GM12891 (cell line): ENCODE measurements at regions not wholly inside any gene's neighbourhood (a gene's known extent, or its start where the extent isn't known, plus 50 kb on each side); places are given as distances from the start of the nearest gene placed in this dataset.

Experiments
- DNase-seq: peaks from one replicate; pipeline ENCODE4 v3.0.0; 2011; ENCODE audit warnings: low spot score; ENCODE audit not compliant: insufficient read length
- FAIRE-seq: peaks from 2 replicates; lab custom pipeline; 2011; peaks lifted over from hg19 to GRCh38; lab: Jason Lieb, UNC
- PAX5 ChIP-seq: IDR thresholded peaks from 2 replicates; pipeline ENCODE4 v1.6.1; 2011; ENCODE audit warnings: low read length, moderate library complexity, mild to moderate bottlenecking; ENCODE audit not compliant: insufficient read depth, severe bottlenecking
- POLR2A ChIP-seq: IDR thresholded peaks from 2 replicates; pipeline ENCODE4 v1.6.1; 2011; ENCODE audit warnings: low read depth, low read length, control low read depth
- POLR2AphosphoS5 ChIP-seq: IDR thresholded peaks from 2 replicates; pipeline ENCODE4 v1.6.1; 2011; ENCODE audit warnings: low read depth, low read length, control low read depth
- POU2F2 ChIP-seq: IDR thresholded peaks from 2 replicates; pipeline ENCODE4 v1.6.1; 2011; ENCODE audit warnings: low read depth, mild to moderate bottlenecking, control low read depth, low read length, moderate library complexity
- SPI1 ChIP-seq: IDR thresholded peaks from 2 replicates; pipeline ENCODE4 v1.6.1; 2011; ENCODE audit warnings: low read depth, low read length, control low read depth
- TAF1 ChIP-seq: IDR thresholded peaks from 2 replicates; pipeline ENCODE4 v1.6.1; 2011; ENCODE audit warnings: low read depth, low read length, control low read depth

DNA sequence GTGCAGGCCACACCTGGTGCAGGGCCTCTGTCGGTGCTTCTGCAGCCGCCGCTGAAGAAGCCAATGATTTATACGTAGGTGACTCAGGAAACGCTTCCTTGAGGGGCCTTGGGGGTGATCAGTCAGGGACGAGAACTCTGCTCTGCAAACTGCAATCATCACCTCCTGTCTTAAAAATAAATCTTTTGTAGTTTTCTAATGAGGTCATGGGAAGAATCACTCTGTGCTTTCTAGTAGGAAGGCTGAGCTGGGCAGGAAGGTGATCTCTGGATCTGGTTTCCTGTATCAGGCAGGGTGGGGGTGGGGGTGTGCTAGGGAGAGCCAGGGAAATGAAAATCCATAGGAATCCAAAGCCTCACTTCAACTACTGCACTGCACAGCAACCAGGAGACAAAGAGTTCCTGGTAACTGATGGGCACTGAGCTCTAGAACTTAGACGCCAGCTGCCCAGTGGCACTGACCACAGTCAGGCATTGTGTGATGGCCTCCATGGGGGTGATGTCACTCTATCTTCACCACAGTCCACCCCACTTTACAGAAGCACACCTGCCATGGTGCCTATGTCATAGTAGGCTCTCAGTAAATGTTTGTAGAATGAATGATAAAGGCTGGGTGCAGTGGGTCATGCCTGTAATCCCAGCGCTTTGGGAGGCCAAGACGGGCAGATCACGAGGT, 292.4 kb upstream of the PWP1 start:
- DNase-seq, result no peak
- FAIRE-seq, result no peak
- TF ChIP-seq POLR2A (no peak), SPI1 (no peak), PAX5 (no peak)

DNA sequence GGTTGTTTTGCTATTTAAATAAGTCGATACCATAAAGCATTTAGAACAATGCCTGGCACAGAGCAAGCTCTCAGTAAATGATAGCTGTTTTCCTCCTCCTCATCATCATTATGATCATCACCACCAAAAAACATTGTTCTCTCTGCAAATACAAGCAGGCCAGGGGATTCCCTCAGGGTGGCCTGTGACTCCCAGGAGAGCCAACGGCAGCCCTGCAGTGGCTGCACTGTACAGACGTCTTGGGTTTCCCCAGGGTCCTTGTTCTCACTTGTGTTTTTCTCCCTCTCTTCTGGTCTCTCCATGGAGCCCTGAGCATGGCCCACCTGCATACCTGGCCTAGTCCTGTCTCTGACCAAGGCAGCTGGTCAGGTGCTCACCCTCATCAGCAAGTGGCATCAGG, 290.9 kb upstream of the PWP1 start:
- FAIRE-seq (no peak), DNase-seq (no peak)
- TF ChIP-seq PAX5 (no peak), POU2F2 (no peak), SPI1 (no peak)

DNA sequence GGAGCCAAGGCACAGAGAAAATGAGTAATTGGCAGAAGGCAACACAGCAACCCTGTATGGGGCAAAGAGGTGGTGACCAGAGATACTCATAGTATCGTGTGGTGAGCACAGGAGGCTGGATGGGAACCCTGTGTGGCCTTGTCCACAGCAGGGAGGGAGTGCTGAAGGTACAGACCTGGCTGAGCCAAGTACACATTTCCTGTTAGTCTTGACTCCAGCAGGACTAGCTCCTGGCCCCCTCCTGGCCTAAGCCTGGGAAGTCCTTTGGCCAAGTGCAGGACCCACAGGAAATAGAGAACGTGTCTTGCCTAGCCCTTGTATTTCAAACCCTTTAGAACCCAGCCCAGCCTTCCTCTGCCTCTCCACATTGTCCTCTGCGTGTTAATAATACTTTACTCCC, 289.8 kb upstream of the PWP1 start:
- DNase-seq, result no peak
- FAIRE-seq, result no peak
- TF ChIP-seq TAF1, result no peak
- TF ChIP-seq PAX5, result no peak
- TF ChIP-seq SPI1, result no peak
- no peak for TF ChIP-seq POLR2AphosphoS5
- no peak for TF ChIP-seq POLR2A
- no peak for TF ChIP-seq POU2F2

DNA sequence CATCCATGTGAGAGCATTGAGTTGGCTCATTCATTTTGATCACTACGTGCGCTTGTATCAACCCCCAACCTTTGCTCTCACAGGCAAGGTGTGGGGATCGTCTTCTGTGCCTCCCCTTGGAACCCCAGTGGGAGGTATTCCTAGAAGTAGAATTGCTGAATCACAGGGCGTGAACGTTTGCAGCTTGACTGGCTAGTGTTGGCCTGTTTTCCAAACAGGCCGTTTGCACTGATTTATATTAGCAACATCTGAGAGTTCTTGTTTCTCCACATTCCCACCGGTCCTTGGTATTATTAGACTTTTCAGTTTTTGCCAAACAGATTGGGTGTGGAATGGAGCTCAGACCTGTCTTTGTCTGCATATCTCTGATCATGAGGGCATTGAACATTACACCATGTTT, 288.6 kb upstream of the PWP1 start:
- no peak for DNase-seq
- no peak for TF ChIP-seq POLR2AphosphoS5
- no peak for TF ChIP-seq POU2F2
- no peak for TF ChIP-seq POLR2A
- no peak for TF ChIP-seq PAX5
- no peak for TF ChIP-seq TAF1
- no peak for TF ChIP-seq SPI1
- FAIRE-seq, result no peak

DNA sequence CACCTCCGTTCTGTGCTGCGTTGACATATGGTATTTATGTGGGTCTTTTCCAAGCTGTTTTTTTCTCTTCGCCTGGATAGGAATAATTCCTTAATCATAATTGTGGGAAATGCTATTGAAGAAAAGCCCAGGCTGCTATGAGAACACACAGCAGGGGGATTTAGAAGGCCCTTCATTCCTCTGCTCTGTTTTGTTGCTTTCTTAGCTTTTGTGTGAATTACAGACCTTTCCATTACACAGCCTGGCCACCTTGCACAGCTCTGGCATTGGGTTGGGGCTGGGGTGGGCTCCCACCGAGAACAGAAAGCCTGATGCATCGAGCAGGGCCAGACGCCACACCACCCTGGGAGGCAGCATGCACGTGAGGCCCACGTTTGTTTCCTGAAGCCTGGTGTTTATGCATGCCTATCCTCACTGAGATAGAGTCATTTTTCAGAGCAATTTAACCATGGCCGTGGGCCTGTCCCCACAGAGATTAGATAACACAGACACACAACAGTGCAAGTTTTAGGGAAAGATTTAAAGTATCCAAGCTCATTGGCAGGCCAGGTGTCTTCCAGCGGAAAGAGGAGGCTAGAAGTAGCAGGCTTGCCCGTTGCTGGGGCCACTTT, 287.6 kb upstream of the PWP1 start:
- DNase-seq (no peak), FAIRE-seq (no peak)
- TF ChIP-seq POU2F2 (no peak), PAX5 (no peak), TAF1 (no peak), SPI1 (no peak), POLR2A (no peak), POLR2AphosphoS5 (no peak)

DNA sequence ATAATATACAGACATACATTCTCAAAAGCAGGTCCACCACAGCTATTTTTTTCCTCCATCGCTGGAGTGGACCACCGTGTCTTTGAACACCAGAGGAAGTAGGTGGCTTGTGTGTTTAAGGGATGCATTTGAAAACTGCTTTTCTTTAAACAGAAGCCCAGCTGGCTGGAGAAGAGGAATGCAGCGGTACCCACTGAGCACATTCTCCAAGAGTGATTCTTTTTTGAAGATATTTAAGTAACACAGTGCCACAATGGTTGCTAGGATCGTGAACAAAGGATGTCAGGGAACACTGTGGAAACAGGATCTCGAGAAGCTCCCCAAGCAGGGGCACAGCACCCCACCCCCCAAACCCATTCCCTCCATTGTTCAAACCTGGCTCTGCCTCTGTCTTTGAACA, 286.6 kb upstream of the PWP1 start:
- DNase-seq (no peak), FAIRE-seq (no peak)
- TF ChIP-seq POLR2AphosphoS5 (no peak), POLR2A (no peak), POU2F2 (no peak), PAX5 (no peak), TAF1 (no peak), SPI1 (no peak)

DNA sequence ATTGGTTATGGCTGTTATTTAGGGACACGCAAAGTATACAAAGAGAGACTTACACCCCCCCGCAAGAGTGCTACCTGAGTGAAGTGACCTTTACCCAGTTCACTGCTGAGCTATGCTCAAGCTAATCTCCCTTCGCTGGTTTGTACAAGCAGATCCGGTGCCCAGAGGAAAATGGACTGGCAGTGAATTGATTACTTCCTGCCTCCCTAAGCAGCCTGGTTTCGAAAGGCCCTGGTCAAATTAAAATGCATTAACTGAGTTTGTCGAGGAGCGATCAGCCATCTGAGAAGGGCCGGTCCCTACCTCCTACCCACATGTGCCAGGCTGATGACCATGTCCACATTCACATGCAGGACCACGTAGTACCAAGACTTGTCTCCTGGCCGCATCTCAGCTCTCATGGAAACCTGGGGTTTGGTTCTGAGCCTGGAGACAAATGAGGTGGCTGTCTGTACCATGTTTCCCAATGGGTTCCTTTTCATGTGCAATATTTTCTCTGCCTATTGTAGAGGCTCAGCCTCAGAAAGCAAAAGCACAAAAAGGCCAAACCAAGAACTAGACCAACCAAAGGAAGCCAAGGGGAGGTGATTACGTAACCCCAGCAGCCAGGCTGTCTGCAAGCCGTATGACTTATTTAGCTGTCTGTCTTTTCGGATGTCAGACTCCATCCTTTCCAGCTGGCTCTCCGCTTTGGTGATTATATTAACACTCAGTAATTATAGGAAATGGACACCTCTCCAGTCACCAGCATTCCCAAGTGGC, 284.7 kb upstream of the PWP1 start:
- no peak for FAIRE-seq
- TF ChIP-seq POLR2AphosphoS5 (no peak), POU2F2 (no peak), PAX5 (no peak), POLR2A (no peak), SPI1 (no peak), TAF1 (no peak)
- no peak for DNase-seq

DNA sequence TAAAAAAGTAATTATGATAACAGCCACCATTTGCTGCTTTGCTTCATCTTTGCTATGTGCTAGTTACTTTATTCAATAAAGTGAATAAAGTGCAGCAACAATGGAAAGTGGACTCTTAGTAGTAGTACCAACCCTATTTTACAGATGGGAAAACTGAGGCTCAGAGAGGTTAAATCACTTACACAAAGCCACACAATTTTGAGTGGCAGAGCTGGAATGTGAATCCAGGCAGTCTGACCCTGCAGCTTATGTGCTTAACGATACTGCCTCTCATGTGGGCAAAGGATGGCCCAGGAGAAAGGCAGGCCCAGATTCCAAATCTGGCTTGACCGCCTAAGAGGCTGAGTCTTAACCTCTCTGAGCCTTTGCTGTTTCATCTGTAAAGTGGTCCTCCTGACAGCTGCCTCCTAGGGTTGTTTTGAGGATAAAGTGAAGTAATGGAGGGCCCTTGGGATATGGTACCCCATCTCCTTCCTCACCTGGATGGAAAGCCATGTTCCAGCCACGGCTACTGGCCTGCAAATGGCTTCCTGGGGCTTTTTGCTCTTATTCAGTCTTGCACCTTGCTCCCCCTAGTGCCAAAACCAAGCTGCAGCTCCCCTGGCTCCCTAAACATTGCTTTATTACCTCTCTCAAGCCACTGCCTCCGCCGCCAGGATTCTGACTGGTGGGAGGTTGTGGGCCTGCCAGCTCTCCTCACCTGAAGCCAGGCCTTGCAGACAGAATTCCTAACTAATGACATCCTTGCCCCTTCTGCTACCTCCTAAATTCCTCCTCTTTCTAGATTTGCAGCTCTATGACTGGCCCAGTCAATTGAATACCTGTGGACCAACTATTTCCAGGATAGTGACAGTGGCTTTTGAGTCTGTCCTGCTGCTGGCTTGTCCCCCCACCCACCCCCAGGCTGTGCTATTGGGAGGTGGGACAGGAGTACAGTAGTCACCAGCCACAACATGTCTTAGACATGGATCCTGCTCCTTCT, 283.3 kb upstream of the PWP1 start:
- TF ChIP-seq PAX5 (no peak), POLR2AphosphoS5 (no peak), POU2F2 (no peak)
- FAIRE-seq, result peak; percentile 16
- peak; percentile 31 for DNase-seq

DNA sequence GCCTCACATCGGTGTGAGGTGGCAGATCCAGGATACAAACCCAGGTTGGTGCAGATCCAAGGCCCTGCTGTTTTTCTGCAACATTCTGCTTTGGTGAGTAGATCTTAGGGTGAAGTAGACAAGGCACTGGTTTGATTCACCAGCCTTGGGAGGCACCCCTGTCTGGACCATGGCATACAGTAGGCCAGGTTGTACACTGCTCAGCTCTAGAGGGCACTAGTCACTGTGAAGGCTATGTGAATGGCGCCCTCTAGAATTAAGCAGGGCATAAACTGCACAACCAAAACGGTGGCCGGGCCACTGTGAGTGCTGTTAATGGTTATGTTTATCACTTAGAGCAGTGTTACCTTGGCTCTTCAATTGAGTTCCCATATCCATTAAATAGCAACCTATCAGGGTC, 280.6 kb upstream of the PWP1 start:
- TF ChIP-seq SPI1, result no peak
- FAIRE-seq, result peak; percentile 83
- DNase-seq, result no peak

DNA sequence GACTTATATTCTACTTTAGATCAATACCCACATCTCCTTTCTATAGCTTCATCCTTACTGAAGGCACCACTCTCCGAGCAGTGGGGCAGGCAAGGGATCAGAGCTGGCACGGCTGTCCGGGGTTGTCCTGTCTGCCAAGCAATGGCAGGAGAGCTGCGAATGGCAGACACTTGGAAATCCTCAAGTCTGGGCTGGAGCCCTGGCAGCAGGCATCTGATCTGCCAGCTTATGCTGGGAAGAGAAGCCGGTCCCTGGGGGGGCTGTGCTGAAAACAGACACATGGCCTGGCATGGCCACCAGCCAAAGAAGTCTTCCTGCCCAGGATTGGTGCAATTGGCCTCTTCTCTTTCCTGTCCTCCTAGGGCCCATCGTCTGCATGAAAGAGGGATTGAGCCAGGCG, 280.2 kb upstream of the PWP1 start:
- DNase-seq, result no peak
- no peak for FAIRE-seq
- no peak for TF ChIP-seq PAX5
- TF ChIP-seq TAF1, result no peak
- no peak for TF ChIP-seq POU2F2
- no peak for TF ChIP-seq POLR2AphosphoS5
- no peak for TF ChIP-seq SPI1
- TF ChIP-seq POLR2A, result no peak
